NCI-H1436 treated with DMSO at 0.1 percent for 48 hours (cell line): ENCODE measurements at regions not wholly inside any gene's neighbourhood (a gene's known extent, or its start where the extent isn't known, plus 50 kb on each side); places are given as distances from the start of the nearest gene placed in this dataset.
A peak's percentile ranks its signal among the peaks of the same experiment; 100 is the strongest.

Experiments
- DNase-seq: peaks from one replicate; lab custom pipeline; 2025; lab: John Stamatoyannopoulos, UW

- no peak for DNase-seq
Measured at GRCh38 chr2:175463589-175464310, 282.2 kb upstream of the ATP5MC3 start.

- no peak for DNase-seq
Measured at GRCh38 chr2:175463169-175463568, 281.7 kb upstream of the ATP5MC3 start.

GRCh38 chr2:175462246-175462645 is 280.7 kb upstream of the ATP5MC3 start:
- DNase-seq, result no peak

GRCh38 chr2:175461839-175462238 is 280.3 kb upstream of the ATP5MC3 start:
- DNase-seq, result peak; percentile 16

- DNase-seq, result no peak
Measured at GRCh38 chr2:175457895-175458448, 276.5 kb upstream of the ATP5MC3 start.

GRCh38 chr2:175454953-175455389 is 273.5 kb upstream of the ATP5MC3 start:
- DNase-seq, result no peak

GRCh38 chr2:175450029-175450760 is 268.7 kb upstream of the ATP5MC3 start:
- no peak for DNase-seq

- DNase-seq, result no peak
Measured at GRCh38 chr2:175449616-175450015, 268.1 kb upstream of the ATP5MC3 start.

GRCh38 chr2:175446201-175446600 is 264.7 kb upstream of the ATP5MC3 start:
- no peak for DNase-seq

- DNase-seq, result no peak
Measured at GRCh38 chr2:175445281-175445680, 263.8 kb upstream of the ATP5MC3 start.

- DNase-seq, result no peak
Measured at GRCh38 chr2:175442441-175442840, 260.9 kb upstream of the ATP5MC3 start.

- DNase-seq, result no peak
Measured at GRCh38 chr2:175441181-175441761, 259.8 kb upstream of the ATP5MC3 start.

- DNase-seq, result no peak
Measured at GRCh38 chr2:175439416-175439815, 257.9 kb upstream of the ATP5MC3 start.

- DNase-seq, result no peak
Measured at GRCh38 chr2:175437167-175437566, 255.7 kb upstream of the ATP5MC3 start.

- DNase-seq, result no peak
Measured at GRCh38 chr2:175436076-175436475, 254.6 kb upstream of the ATP5MC3 start.

GRCh38 chr2:175435012-175435411 is 253.5 kb upstream of the ATP5MC3 start:
- DNase-seq, result no peak

GRCh38 chr2:175432793-175433192 is 251.3 kb upstream of the ATP5MC3 start:
- no peak for DNase-seq

GRCh38 chr2:175432021-175432420 is 250.5 kb upstream of the ATP5MC3 start:
- DNase-seq, result peak; percentile 86

GRCh38 chr2:175431101-175431946 is 249.8 kb upstream of the ATP5MC3 start:
- DNase-seq, result peak; percentile 64

GRCh38 chr2:175430236-175430635 is 248.7 kb upstream of the ATP5MC3 start:
- no peak for DNase-seq

GRCh38 chr2:175418224-175418835 is 236.8 kb upstream of the ATP5MC3 start:
- DNase-seq, result no peak
